Thyroid gland (tissue), 4 donors: ENCODE measurements at regions not wholly inside any gene's neighbourhood (a gene's known extent, or its start where the extent isn't known, plus 50 kb on each side); places are given as distances from the start of the nearest gene placed in this dataset.

Experiments used
- DNase-seq, 2 donors: peaks; one replicate each; pipeline ENCODE4 v3.0.0-alpha.2; 2019
- H3K27ac ChIP-seq, 3 donors: fragments of 200-600 bp; sonication (generic); 1 replicate in 2 of 3; 2 replicates in 1 of 3; pipeline ENCODE4 v1.5.1; 2016 to 2019; ENCODE audit warnings: mild to moderate bottlenecking in 1 of 3, moderate library complexity in 1 of 3
- H3K27me3 ChIP-seq: fragments of 200-600 bp; sonication (generic); one replicate; pipeline ENCODE4 v1.5.1; 2019
- H3K36me3 ChIP-seq, 2 donors: fragments of 200-600 bp; sonication (generic); one replicate each; pipeline ENCODE4 v1.5.1; 2016 to 2019
- H3K4me1 ChIP-seq, 2 donors: fragments of 200-600 bp; sonication (generic); one replicate each; pipeline ENCODE4 v1.5.1; 2017 to 2019
- H3K4me3 ChIP-seq, 3 donors: fragments of 200-600 bp; sonication (generic); replicated peaks in 1 of 3; 1 replicate in 2 of 3; 2 replicates in 1 of 3; pipeline ENCODE4 v1.5.1; 2016; ENCODE audit warnings: mild to moderate bottlenecking in 1 of 3
- H3K9me3 ChIP-seq: fragments of 200-600 bp; sonication (generic); one replicate; pipeline ENCODE4 v1.5.1; 2017
- CTCF ChIP-seq, 6 experiments: fragments of 200-600 bp in 3 of 6; fragments of 450-650 bp in 3 of 6; sonication (generic) in 3 of 6; IDR thresholded peaks; one replicate each; pipeline ENCODE4 v1.5.1; 2016 to 2019; ENCODE audit warnings: antibody characterized with exemption in 6 of 6, mild to moderate bottlenecking in 2 of 6, inconsistent platforms in 1 of 6, moderate library complexity in 1 of 6
- POLR2A ChIP-seq, 2 donors: fragments of 450-650 bp; IDR thresholded peaks; one replicate each; pipeline ENCODE4 v1.6.1; 2017; ENCODE audit warnings: antibody characterized with exemption in 2 of 2, mild to moderate bottlenecking in 2 of 2, moderate library complexity in 1 of 2
- WGBS, 2 donors: methylation state at CpG; one replicate each; pipeline ENCODE4 v1.1.5; 2017; 5-methylcytosine and 5-hydroxymethylcytosine counted together
- intact Hi-C: fragments of 100-400 bp; cut with DNase I; formaldehyde crosslinking; loops from one replicate; pipeline ENCODE4 v1.15.1; 2023

- 91 to 95% methylated on average over 14 of the region's 14 CpGs for WGBS, 2 donors
- no peak overlapping the region for H3K27ac ChIP-seq
- no peak for DNase-seq
- H3K9me3 ChIP-seq = no peaks in the 10 kb centered on the region
- no peaks in the 10 kb centered on the region for H3K27me3 ChIP-seq
- intact Hi-C loops = no loop called here
- H3K36me3 ChIP-seq = no peaks in the 10 kb centered on the region
- H3K4me3 ChIP-seq = no peak overlapping the region
- no peak for TF ChIP-seq POLR2A (IDR thresholded peaks at IDR 0.05)
- TF ChIP-seq CTCF (IDR thresholded peaks at IDR 0.05) = no peak
- no peaks in the 10 kb centered on the region for H3K4me1 ChIP-seq
Measured at GRCh38 chr2:239695728-239696240, 295.0 kb upstream of the HDAC4 start.

- Histone ChIP-seq H3K4me1 (no peaks in the 10 kb centered on the region), H3K36me3 (no peaks in the 10 kb centered on the region), H3K27me3 (no peaks in the 10 kb centered on the region), H3K4me3 (no peak overlapping the region), H3K27ac (no peak overlapping the region), H3K9me3 (no peaks in the 10 kb centered on the region)
- TF ChIP-seq POLR2A (IDR thresholded peaks at IDR 0.05) (no peak), CTCF (IDR thresholded peaks at IDR 0.05) (no peak)
- no peak for DNase-seq
- intact Hi-C loops = no loop called here
- 89% methylated on average over 6 of the region's 6 CpGs for WGBS, 2 donors
Measured at GRCh38 chr2:239695106-239695727, 294.4 kb upstream of the HDAC4 start.

GRCh38 chr2:239694487-239694886 lies 293.7 kb upstream of the HDAC4 start:
- intact Hi-C loops = no loop called here
- Histone ChIP-seq H3K27ac (no peak overlapping the region), H3K27me3 (no peaks in the 10 kb centered on the region), H3K4me1 (no peaks in the 10 kb centered on the region), H3K4me3 (no peak overlapping the region), H3K36me3 (no peaks in the 10 kb centered on the region), H3K9me3 (no peaks in the 10 kb centered on the region)
- WGBS, 2 donors = 73 to 82% methylated on average over 4 of the region's 4 CpGs
- no peak for DNase-seq
- TF ChIP-seq CTCF (IDR thresholded peaks at IDR 0.05) (no peak), POLR2A (IDR thresholded peaks at IDR 0.05) (no peak)

GRCh38 chr2:239693761-239694415 lies 293.1 kb upstream of the HDAC4 start:
- no peak overlapping the region for H3K4me3 ChIP-seq
- H3K9me3 ChIP-seq = no peaks in the 10 kb centered on the region
- no peaks in the 10 kb centered on the region for H3K4me1 ChIP-seq
- no peak for DNase-seq
- TF ChIP-seq POLR2A (IDR thresholded peaks at IDR 0.05) (no peak), CTCF (IDR thresholded peaks at IDR 0.05) (no peak)
- H3K36me3 ChIP-seq = no peaks in the 10 kb centered on the region
- no peak overlapping the region for H3K27ac ChIP-seq
- 82 to 84% methylated on average over 5 to 8 of the region's 9 CpGs for WGBS, 2 donors
- H3K27me3 ChIP-seq = no peaks in the 10 kb centered on the region
- intact Hi-C loops = no loop called here

GRCh38 chr2:239693330-239693729 lies 292.5 kb upstream of the HDAC4 start:
- no peaks in the 10 kb centered on the region for H3K27me3 ChIP-seq
- H3K4me1 ChIP-seq = no peaks in the 10 kb centered on the region
- H3K9me3 ChIP-seq = no peaks in the 10 kb centered on the region
- no peak for DNase-seq
- TF ChIP-seq POLR2A (IDR thresholded peaks at IDR 0.05) (no peak), CTCF (IDR thresholded peaks at IDR 0.05) (no peak)
- H3K36me3 ChIP-seq = no peaks in the 10 kb centered on the region
- intact Hi-C loops = no loop called here
- no peak overlapping the region for H3K27ac ChIP-seq
- 85 to 89% methylated on average over 11 of the region's 11 CpGs for WGBS, 2 donors
- no peak overlapping the region for H3K4me3 ChIP-seq
